Epithelial cell of proximal tubule (primary cell): ENCODE measurements at regions not wholly inside any gene's neighbourhood (a gene's known extent, or its start where the extent isn't known, plus 50 kb on each side); places are given as distances from the start of the nearest gene placed in this dataset.

Experiments used
- DNase-seq: peaks from one replicate; pipeline ENCODE4 v3.0.0-alpha.2; 2011; ENCODE audit warnings: low read depth
- H3K4me3 ChIP-seq: 2 replicates; pipeline ENCODE4 v1.5.1; 2011; ENCODE audit warnings: low read depth, mild to moderate bottlenecking, low read length
- CTCF ChIP-seq: conservative IDR thresholded peaks from 2 replicates; pipeline ENCODE4 v1.5.1; 2012; ENCODE audit warnings: low read depth, mild to moderate bottlenecking, low read length

GRCh38 chrX:7432901-7433300 lies 284.9 kb upstream of the PUDP start:
- H3K4me3 ChIP-seq, result no peak overlapping the region
- no peak for TF ChIP-seq CTCF
- no peak for DNase-seq

GRCh38 chrX:7420717-7421116 lies 272.8 kb upstream of the PUDP start:
- no peak for DNase-seq
- H3K4me3 ChIP-seq, result no peak overlapping the region
- no peak for TF ChIP-seq CTCF

GRCh38 chrX:7414753-7415152 lies 266.8 kb upstream of the PUDP start:
- no peak overlapping the region for H3K4me3 ChIP-seq
- no peak for TF ChIP-seq CTCF
- no peak for DNase-seq

- TF ChIP-seq CTCF, result no peak
- DNase-seq, result no peak
- no peak overlapping the region for H3K4me3 ChIP-seq
Measured at GRCh38 chrX:7412840-7413239, 264.9 kb upstream of the PUDP start.

- no peak overlapping the region for H3K4me3 ChIP-seq
- TF ChIP-seq CTCF, result no peak
- DNase-seq, result no peak
Measured at GRCh38 chrX:7409866-7410265, 261.9 kb upstream of the PUDP start.

- DNase-seq, result no peak
Measured at GRCh38 chrX:7399373-7399772, 251.4 kb upstream of the PUDP start.

More at GRCh38 chrX:7399373-7399772, 251.4 kb upstream of the PUDP start:
- H3K4me3 ChIP-seq, result no peak overlapping the region
- no peak for TF ChIP-seq CTCF
